Fibroblast of villous mesenchyme (primary cell): ENCODE measurements at regions not wholly inside any gene's neighbourhood (a gene's known extent, or its start where the extent isn't known, plus 50 kb on each side); places are given as distances from the start of the nearest gene placed in this dataset.
A peak's percentile ranks its signal among the peaks of the same experiment; 100 is the strongest.

Experiments used
- DNase-seq: peaks from one replicate; pipeline ENCODE4 v3.0.0-alpha.2; 2010; ENCODE audit warnings: low read depth
- H3K4me3 ChIP-seq: 2 replicates; pipeline ENCODE4 v1.5.1; 2011; ENCODE audit warnings: low read depth, mild to moderate bottlenecking, low read length
- TF ChIP-seq, protein P1 (sequence below): IDR thresholded peaks from 2 replicates; pipeline ENCODE4 v1.5.1; 2012; ENCODE audit warnings: low read depth, mild to moderate bottlenecking, low read length; ENCODE audit not compliant: insufficient read depth

DNA sequence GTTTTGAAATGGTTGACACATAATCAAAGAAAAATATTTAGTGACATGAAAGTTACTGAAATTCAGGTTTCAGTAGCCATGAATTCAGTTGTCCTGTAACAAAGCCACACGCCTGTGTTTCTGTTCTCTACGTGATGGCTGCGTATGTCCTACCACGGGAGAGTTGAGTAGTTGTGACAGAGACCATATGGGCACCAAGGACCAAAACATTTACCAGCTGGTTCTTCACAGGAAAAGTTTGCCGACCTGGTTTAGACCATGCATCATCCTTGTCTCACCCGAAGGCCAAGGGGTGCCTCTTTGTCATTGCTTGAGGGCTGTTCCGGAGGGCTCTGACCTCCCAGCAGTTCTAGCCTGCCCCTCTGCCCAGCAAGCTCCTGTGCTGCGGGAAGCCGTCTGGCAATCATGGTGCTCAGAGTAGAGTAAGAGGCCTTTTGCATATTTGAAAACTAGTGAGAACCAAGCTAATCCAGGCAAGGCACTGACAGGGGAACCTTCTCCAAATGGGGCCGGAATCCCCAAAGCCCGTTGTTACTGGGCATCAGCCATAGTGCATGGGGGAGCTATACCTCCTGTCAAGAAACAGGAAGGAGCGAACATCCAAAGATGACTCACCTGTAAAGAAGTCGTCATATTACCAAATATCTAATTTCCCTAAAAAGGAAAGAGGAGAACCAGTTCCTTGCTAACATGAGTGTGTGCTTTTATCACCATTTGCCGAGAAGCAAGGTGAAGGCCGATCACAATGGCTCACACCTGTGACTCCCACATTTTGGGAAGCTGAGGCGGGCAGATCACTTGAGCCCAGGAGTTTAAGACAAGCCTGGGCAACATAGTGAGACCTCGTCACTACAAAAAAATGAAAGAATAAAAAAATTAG is 92.6 kb upstream of the RAB12 start:
- H3K4me3 ChIP-seq, result no peak overlapping the region
- DNase-seq, result no peak
- TF ChIP-seq, protein P1, sequence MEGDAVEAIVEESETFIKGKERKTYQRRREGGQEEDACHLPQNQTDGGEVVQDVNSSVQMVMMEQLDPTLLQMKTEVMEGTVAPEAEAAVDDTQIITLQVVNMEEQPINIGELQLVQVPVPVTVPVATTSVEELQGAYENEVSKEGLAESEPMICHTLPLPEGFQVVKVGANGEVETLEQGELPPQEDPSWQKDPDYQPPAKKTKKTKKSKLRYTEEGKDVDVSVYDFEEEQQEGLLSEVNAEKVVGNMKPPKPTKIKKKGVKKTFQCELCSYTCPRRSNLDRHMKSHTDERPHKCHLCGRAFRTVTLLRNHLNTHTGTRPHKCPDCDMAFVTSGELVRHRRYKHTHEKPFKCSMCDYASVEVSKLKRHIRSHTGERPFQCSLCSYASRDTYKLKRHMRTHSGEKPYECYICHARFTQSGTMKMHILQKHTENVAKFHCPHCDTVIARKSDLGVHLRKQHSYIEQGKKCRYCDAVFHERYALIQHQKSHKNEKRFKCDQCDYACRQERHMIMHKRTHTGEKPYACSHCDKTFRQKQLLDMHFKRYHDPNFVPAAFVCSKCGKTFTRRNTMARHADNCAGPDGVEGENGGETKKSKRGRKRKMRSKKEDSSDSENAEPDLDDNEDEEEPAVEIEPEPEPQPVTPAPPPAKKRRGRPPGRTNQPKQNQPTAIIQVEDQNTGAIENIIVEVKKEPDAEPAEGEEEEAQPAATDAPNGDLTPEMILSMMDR, result no peak

DNA sequence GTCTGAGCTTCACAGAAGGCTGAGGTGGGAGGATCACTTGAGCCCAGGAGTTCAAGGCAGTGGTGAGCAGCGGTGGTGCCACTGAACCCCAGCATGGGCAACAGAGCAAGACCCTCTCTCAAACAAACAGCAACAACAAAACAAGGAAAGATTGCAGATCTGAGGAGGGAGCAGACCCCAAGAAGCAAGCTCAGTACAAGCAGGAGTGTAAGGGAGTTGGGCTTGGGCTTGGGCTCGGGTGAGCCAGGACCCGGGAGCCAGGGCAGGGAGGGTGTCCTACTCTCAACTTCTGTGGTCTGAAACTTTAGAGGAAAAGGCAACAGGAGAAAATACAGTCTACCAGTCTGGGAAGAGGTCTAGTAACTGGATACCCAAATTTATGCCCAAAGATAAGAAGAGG is 92.0 kb upstream of the RAB12 start:
- no peak overlapping the region for H3K4me3 ChIP-seq
- no peak for DNase-seq
- TF ChIP-seq, protein P1, result no peak

DNA sequence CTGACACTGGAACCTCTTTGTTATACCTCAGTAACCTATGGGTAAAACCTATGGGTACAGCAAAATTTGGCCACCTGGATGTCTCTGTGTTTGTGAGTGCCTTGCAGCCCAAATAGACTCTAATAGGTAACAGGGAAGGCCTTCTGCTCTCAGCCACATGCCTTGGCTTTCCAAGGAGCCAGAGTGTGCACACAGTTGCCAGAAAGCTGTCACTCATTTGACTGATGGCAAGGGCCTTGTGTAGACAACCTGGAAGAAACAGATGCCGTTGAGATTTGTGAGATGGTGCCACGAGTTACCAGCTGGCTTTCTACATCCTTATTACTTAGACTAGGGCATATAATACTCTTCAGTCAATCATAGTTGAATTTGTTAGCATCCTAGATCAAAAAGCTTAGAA is 90.1 kb upstream of the RAB12 start:
- TF ChIP-seq, protein P1, result no peak
- no peak for DNase-seq
- H3K4me3 ChIP-seq, result no peak overlapping the region

DNA sequence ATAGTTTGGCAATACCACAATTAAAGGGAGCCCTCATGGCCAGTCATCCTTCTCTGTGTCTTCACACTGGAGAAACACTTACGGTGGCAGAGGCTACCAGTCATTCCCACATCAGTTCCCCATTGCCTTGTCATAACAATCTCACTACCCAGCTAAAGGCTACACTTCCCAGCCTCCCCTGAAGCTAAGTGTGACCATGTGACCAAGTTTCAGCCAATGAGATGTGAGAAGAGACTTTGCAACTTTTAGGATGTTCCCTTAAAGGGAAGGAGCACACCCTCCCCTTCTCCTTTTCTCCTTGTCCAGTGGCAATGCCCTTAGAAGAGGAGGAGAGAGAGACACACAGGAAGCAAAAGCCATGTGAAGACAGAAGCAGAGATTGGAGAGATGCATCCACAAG is 89.0 kb upstream of the RAB12 start:
- TF ChIP-seq, protein P1, result no peak
- no peak overlapping the region for H3K4me3 ChIP-seq
- DNase-seq, result no peak

DNA sequence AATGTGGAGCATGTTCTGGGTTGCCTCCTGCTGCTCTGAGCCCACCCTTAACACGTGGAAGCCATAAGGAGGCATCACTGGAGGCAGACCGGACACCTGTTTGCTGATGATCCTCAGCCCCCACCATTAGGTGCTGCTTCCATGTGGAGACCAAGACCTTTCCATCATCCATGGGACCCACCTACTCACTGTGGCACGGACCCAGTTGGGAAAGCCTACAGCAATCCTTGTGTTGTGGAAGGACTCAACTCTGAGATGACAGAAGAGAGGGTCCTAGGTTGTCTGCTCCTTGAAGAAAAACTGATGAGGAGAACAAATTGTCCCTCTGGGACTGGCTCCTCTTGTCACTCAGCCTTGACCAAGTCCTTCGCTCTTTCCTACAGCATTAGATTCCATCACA is 86.5 kb upstream of the RAB12 start:
- no peak for DNase-seq
- TF ChIP-seq, protein P1, result no peak
- no peak overlapping the region for H3K4me3 ChIP-seq

DNA sequence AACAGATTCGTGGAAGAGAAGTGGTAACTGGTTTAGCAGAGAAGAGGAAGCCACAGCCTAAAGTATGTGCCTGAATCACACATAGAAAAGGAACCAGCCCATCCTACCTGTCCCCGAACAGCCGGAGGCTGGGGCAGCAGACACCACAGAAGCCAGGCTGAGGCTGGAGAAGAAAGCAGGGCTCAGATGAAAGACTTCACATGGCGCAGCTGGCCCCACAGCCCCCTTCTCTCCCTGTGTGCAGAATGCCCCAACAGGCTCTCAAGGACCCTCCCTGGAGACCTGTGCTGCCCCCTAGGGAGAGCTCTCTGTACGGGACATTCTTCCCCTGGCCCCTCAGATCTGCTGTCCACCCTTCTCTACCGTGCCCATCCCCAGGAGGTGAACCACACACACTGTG is 83.5 kb upstream of the RAB12 start:
- no peak for DNase-seq
- TF ChIP-seq, protein P1, result peak; percentile 25
- H3K4me3 ChIP-seq, result no peak overlapping the region

DNA sequence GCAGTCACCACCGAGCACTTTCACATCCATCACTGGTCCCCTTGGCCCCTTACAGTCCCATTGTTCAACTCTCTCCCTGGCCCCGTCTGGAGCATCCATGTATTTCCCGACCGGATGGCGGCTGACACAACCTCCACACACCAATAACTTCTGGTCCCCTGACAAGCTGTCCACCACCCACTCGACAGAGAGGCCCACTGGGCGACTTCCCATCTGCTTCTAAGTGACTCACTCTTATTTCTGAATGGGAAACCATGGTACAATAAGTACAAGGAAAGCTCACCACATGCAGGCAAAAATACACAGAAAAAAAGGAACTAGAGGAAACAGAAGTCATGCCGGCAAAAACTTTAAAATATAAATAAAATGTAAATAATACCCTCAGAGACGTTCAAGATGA is 82.9 kb upstream of the RAB12 start:
- no peak for DNase-seq
- no peak overlapping the region for H3K4me3 ChIP-seq
- TF ChIP-seq, protein P1, result no peak
